GM23338 (cell line): ENCODE measurements at regions not wholly inside any gene's neighbourhood (a gene's known extent, or its start where the extent isn't known, plus 50 kb on each side); places are given as distances from the start of the nearest gene placed in this dataset.
"Not testable (repeated sequence)": the region's sequence is repeated elsewhere in the genome, so short reads cannot be mapped to it uniquely, and the experiment has no call there.

Experiments
- ATAC-seq: fragments of 200-7000 bp; cut with Tn5 transposase; 3 replicates; pipeline ENCODE4 v1.9.1; 2020
- DNase-seq: peaks from one replicate; pipeline ENCODE4 v3.0.0-alpha.2; 2015; ENCODE audit warnings: low spot score
- H2AFZ ChIP-seq: fragments of 200-600 bp; sonication (generic); 2 replicates; pipeline ENCODE4 v1.8.0; 2016; ENCODE audit warnings: antibody characterized with exemption, mild to moderate bottlenecking, moderate library complexity
- H3F3A ChIP-seq: fragments of 200-600 bp; sonication (generic); replicated peaks from 2 replicates; pipeline ENCODE4 v1.8.0; 2017; ENCODE audit warnings: antibody characterized with exemption, mixed run types, low read depth
- H3K27ac ChIP-seq: fragments of 200-600 bp; sonication (generic); 2 replicates; pipeline ENCODE4 v1.6.1; 2016; ENCODE audit warnings: low read depth
- H3K27me3 ChIP-seq: fragments of 200-600 bp; sonication (generic); 2 replicates; pipeline ENCODE4 v1.8.0; 2016; ENCODE audit warnings: mild to moderate bottlenecking, mixed run types, moderate library complexity; ENCODE audit not compliant: insufficient read depth
- H3K36me3 ChIP-seq: fragments of 200-600 bp; sonication (generic); 2 replicates; pipeline ENCODE4 v1.8.0; 2016; ENCODE audit warnings: mild to moderate bottlenecking; ENCODE audit not compliant: insufficient read depth
- H3K4me1 ChIP-seq: fragments of 200-600 bp; sonication (generic); 2 replicates; pipeline ENCODE4 v1.8.0; 2016; ENCODE audit warnings: mild to moderate bottlenecking, moderate library complexity; ENCODE audit not compliant: insufficient read depth
- H3K4me2 ChIP-seq: fragments of 200-600 bp; sonication (generic); 2 replicates; pipeline ENCODE4 v1.7.1; 2017; ENCODE audit warnings: mixed run types
- H3K4me3 ChIP-seq: fragments of 200-600 bp; sonication (generic); 2 replicates; pipeline ENCODE4 v1.6.1; 2016; ENCODE audit warnings: mixed run types
- H3K79me2 ChIP-seq: fragments of 200-600 bp; sonication (generic); replicated peaks from 2 replicates; pipeline ENCODE4 v1.8.0; 2017; ENCODE audit warnings: mild to moderate bottlenecking; ENCODE audit not compliant: insufficient read depth
- H3K9me2 ChIP-seq: fragments of 200-600 bp; sonication (generic); 2 replicates; pipeline ENCODE4 v1.8.0; 2017; ENCODE audit not compliant: insufficient read depth
- H4K20me1 ChIP-seq: fragments of 200-600 bp; sonication (generic); replicated peaks from 2 replicates; pipeline ENCODE4 v1.8.0; 2017; ENCODE audit warnings: mild to moderate bottlenecking; ENCODE audit not compliant: insufficient read depth
- H3K27ac Mint-ChIP-seq: 2 replicates; pipeline ENCODE4 v1.8.0; 2020; ENCODE audit warnings: inconsistent platforms, mild to moderate bottlenecking, moderate library complexity, mixed read lengths
- H3K27me3 Mint-ChIP-seq: 3 replicates; pipeline ENCODE4 v1.8.0; 2022; ENCODE audit warnings: low read depth, mild to moderate bottlenecking, moderate library complexity, mixed read lengths, inconsistent platforms; ENCODE audit not compliant: insufficient read depth, poor library complexity
- H3K36me3 Mint-ChIP-seq: 3 replicates; pipeline ENCODE4 v1.8.0; 2021; ENCODE audit warnings: low read depth, mild to moderate bottlenecking, inconsistent platforms, moderate library complexity, mixed read lengths
- H3K4me1 Mint-ChIP-seq: 3 replicates; pipeline ENCODE4 v1.8.0; 2020; ENCODE audit warnings: mild to moderate bottlenecking, inconsistent platforms, mixed read lengths
- H3K4me3 Mint-ChIP-seq: 3 replicates; pipeline ENCODE4 v1.8.0; 2021; ENCODE audit warnings: moderate library complexity, mild to moderate bottlenecking, inconsistent platforms, mixed read lengths
- H3K9me3 Mint-ChIP-seq: 3 replicates; pipeline ENCODE4 v1.8.0; 2020; ENCODE audit warnings: moderate library complexity, mild to moderate bottlenecking, inconsistent platforms, mixed read lengths
- CREB1 ChIP-seq: fragments of 250-450 bp; sonication (Bioruptor Pico); IDR thresholded peaks from 2 replicates; pipeline ENCODE4 v1.5.0; 2020; ENCODE audit warnings: low read depth, mild to moderate bottlenecking, moderate library complexity
- EZH2 ChIP-seq: fragments of 200-600 bp; sonication (generic); IDR thresholded peaks from one replicate; pipeline ENCODE4 v1.8.0; 2017; ENCODE audit warnings: antibody characterized with exemption, mild to moderate bottlenecking, low read depth; ENCODE audit not compliant: unreplicated experiment
- JUNB ChIP-seq: IDR thresholded peaks from one replicate; pipeline ENCODE4 v1.6.1; 2016; ENCODE audit warnings: antibody characterized with exemption; ENCODE audit not compliant: unreplicated experiment
- NANOG ChIP-seq: IDR thresholded peaks from 2 replicates; pipeline ENCODE4 v1.6.1; 2016; ENCODE audit warnings: antibody characterized with exemption, borderline replicate concordance
- REST ChIP-seq: IDR thresholded peaks from one replicate; pipeline ENCODE4 v1.6.1; 2018; ENCODE audit warnings: antibody characterized with exemption; ENCODE audit not compliant: unreplicated experiment
- STAT1 ChIP-seq: IDR thresholded peaks from one replicate; pipeline ENCODE4 v1.6.1; 2016; ENCODE audit warnings: antibody characterized with exemption; ENCODE audit not compliant: unreplicated experiment
- ZNF331 ChIP-seq: fragments of 250-450 bp; sonication (Bioruptor Pico); IDR thresholded peaks from 2 replicates; pipeline ENCODE4 v1.5.0; 2020; ENCODE audit warnings: low read depth, mild to moderate bottlenecking, moderate library complexity
- ZNF462 ChIP-seq: fragments of 250-450 bp; sonication (Bioruptor Pico); IDR thresholded peaks from 2 replicates; pipeline ENCODE4 v1.5.0; 2020; ENCODE audit warnings: mild to moderate bottlenecking, moderate library complexity
- TF ChIP-seq, protein P1 (sequence below), 2 experiments: fragments of 200-600 bp in 1 of 2; sonication (generic) in 1 of 2; conservative IDR thresholded peaks; 2 replicates each; pipeline versions ENCODE4 v1.5.1 to v1.6.1; 2016 to 2017; ENCODE audit warnings: antibody characterized with exemption in 2 of 2, low read depth in 2 of 2, mild to moderate bottlenecking in 2 of 2, moderate library complexity in 1 of 2
- TF ChIP-seq, protein P2 (sequence below): IDR thresholded peaks from 2 replicates; pipeline ENCODE4 v1.6.1; 2016; ENCODE audit warnings: antibody characterized with exemption

GRCh38 chr10:71103961-71104360, 108.4 kb upstream of the UNC5B start:
- H3K27ac ChIP-seq = no peak overlapping the region
- no peaks in the 10 kb centered on the region for H3K36me3 ChIP-seq
- H2AFZ ChIP-seq = no peak overlapping the region
- H3K4me2 ChIP-seq = no peak overlapping the region
- no peaks in the 10 kb centered on the region for H3K4me1 Mint-ChIP-seq
- H3K4me3 ChIP-seq = no peak overlapping the region
- no peak for ATAC-seq
- no peaks in the 10 kb centered on the region for H3K79me2 ChIP-seq
- peaks cover 10% of the 10 kb centered on the region for H3K36me3 Mint-ChIP-seq
- H3K4me3 Mint-ChIP-seq = no peak overlapping the region
- H3K9me3 Mint-ChIP-seq = peaks cover 17% of the 10 kb centered on the region
- no peaks in the 10 kb centered on the region for H4K20me1 ChIP-seq
- no peak for DNase-seq
- H3K27ac Mint-ChIP-seq = no peak overlapping the region
- no peaks in the 10 kb centered on the region for H3K4me1 ChIP-seq
- no peaks in the 10 kb centered on the region for H3K27me3 ChIP-seq
- H3K27me3 Mint-ChIP-seq = peaks cover 5% of the 10 kb centered on the region
- H3K9me2 ChIP-seq = no peaks in the 10 kb centered on the region
- TF ChIP-seq NANOG = no peak
- no peak for TF ChIP-seq ZNF462 (CRISPR knock-in tag)
- no peak for TF ChIP-seq REST
- TF ChIP-seq JUNB = no peak
- TF ChIP-seq ZNF331 (CRISPR knock-in tag) = no peak
- TF ChIP-seq STAT1 = no peak
- no peak for TF ChIP-seq CREB1 (CRISPR knock-in tag)
- TF ChIP-seq EZH2 = no peak
- TF ChIP-seq, protein P1, sequence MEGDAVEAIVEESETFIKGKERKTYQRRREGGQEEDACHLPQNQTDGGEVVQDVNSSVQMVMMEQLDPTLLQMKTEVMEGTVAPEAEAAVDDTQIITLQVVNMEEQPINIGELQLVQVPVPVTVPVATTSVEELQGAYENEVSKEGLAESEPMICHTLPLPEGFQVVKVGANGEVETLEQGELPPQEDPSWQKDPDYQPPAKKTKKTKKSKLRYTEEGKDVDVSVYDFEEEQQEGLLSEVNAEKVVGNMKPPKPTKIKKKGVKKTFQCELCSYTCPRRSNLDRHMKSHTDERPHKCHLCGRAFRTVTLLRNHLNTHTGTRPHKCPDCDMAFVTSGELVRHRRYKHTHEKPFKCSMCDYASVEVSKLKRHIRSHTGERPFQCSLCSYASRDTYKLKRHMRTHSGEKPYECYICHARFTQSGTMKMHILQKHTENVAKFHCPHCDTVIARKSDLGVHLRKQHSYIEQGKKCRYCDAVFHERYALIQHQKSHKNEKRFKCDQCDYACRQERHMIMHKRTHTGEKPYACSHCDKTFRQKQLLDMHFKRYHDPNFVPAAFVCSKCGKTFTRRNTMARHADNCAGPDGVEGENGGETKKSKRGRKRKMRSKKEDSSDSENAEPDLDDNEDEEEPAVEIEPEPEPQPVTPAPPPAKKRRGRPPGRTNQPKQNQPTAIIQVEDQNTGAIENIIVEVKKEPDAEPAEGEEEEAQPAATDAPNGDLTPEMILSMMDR (conservative IDR thresholded peaks at IDR 0.05; ENCODE audit: low read depth in 2 of 2) = no peak
- TF ChIP-seq, protein P2, sequence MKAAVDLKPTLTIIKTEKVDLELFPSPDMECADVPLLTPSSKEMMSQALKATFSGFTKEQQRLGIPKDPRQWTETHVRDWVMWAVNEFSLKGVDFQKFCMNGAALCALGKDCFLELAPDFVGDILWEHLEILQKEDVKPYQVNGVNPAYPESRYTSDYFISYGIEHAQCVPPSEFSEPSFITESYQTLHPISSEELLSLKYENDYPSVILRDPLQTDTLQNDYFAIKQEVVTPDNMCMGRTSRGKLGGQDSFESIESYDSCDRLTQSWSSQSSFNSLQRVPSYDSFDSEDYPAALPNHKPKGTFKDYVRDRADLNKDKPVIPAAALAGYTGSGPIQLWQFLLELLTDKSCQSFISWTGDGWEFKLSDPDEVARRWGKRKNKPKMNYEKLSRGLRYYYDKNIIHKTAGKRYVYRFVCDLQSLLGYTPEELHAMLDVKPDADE = no peak
- H3F3A ChIP-seq = no peaks in the 10 kb centered on the region

GRCh38 chr10:71106151-71106550, 106.2 kb upstream of the UNC5B start:
- H3K4me2 ChIP-seq, H3K4me1 Mint-ChIP-seq, H3K4me3 Mint-ChIP-seq, H3K4me3 ChIP-seq, H3F3A ChIP-seq, H3K79me2 ChIP-seq, H3K9me2 ChIP-seq, H3K27me3 Mint-ChIP-seq, H3K27ac Mint-ChIP-seq, H3K27me3 ChIP-seq, DNase-seq, ATAC-seq, H3K4me1 ChIP-seq, H4K20me1 ChIP-seq, H2AFZ ChIP-seq, H3K27ac ChIP-seq, H3K36me3 ChIP-seq: not testable (repeated sequence)
- Mint-ChIP-seq H3K36me3 (peaks cover 13% of the 10 kb centered on the region), H3K9me3 (peaks cover 23% of the 10 kb centered on the region)
